ENCODE measurements at regions not wholly inside any gene's neighbourhood (a gene's known extent, or its start where the extent isn't known, plus 50 kb on each side); places are given as distances from the start of the nearest gene placed in this dataset.

DNA sequence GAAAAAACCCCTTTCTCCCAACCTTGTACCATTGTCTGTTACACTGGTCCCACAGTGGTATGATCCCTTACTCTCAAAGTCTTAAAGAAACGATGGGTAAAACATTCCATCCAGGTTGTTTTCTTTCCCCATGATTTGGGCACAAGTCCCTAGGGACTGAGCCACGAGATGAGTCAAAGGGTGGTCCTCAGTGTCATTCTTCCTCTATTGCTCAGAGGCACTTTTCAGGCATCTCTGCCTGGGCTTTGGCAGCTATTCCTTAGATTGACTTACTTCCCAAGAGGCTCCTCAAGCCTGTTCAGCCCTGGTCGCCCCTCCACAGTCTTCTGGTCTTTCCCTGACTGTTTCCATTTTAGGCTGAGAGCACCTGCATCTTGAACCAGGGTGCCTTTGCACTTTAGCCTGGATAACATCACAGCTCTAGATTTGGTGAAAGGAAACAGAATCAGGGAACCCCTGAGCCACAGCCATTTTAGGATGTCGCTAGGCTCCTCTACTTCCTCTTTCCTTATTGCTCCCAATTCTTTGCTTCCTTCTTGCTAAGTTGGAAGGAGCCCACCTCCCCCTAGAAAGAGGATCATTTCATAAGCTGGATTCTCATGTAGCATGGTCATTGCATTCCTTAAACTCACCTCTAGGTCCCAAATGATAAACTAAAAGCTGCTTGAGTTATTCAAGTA, 131.0 kb upstream of the TPRG1 start:
- TF ChIP-seq, protein P1, sequence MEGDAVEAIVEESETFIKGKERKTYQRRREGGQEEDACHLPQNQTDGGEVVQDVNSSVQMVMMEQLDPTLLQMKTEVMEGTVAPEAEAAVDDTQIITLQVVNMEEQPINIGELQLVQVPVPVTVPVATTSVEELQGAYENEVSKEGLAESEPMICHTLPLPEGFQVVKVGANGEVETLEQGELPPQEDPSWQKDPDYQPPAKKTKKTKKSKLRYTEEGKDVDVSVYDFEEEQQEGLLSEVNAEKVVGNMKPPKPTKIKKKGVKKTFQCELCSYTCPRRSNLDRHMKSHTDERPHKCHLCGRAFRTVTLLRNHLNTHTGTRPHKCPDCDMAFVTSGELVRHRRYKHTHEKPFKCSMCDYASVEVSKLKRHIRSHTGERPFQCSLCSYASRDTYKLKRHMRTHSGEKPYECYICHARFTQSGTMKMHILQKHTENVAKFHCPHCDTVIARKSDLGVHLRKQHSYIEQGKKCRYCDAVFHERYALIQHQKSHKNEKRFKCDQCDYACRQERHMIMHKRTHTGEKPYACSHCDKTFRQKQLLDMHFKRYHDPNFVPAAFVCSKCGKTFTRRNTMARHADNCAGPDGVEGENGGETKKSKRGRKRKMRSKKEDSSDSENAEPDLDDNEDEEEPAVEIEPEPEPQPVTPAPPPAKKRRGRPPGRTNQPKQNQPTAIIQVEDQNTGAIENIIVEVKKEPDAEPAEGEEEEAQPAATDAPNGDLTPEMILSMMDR (IDR thresholded peaks at IDR 0.05): no peak
- TF ChIP-seq POLR2AphosphoS5 (IDR thresholded peaks at IDR 0.05) (no peak), EP300 (IDR thresholded peaks at IDR 0.05; ENCODE audit: low read depth) (no peak)
